ENCODE measurements at regions not wholly inside any gene's neighbourhood (a gene's known extent, or its start where the extent isn't known, plus 50 kb on each side); places are given as distances from the start of the nearest gene placed in this dataset.

- no peak for TF ChIP-seq CTCF (IDR thresholded peaks at IDR 0.05; ENCODE audit: extremely low read depth, insufficient read depth, missing control alignments)
- in situ Hi-C loops (cut with MboI; ENCODE audit: low pct_unique_long_range_greater_than_20kb, low sequenced_read_pairs, unreplicated experiment) = no loop called here
- DNase-seq (ENCODE audit: low spot score) = no peak
These were observed 227.6 kb downstream of the FGF9 start for GRCh38 chr13:21898459-21898858.

- TF ChIP-seq CTCF (IDR thresholded peaks at IDR 0.05; ENCODE audit: extremely low read depth, insufficient read depth, missing control alignments) = no peak
- DNase-seq (ENCODE audit: low spot score) = no peak
- in situ Hi-C loops (cut with MboI; ENCODE audit: low pct_unique_long_range_greater_than_20kb, low sequenced_read_pairs, unreplicated experiment) = no loop called here
These were observed 228.1 kb downstream of the FGF9 start for GRCh38 chr13:21898945-21899344.

GRCh38 chr13:21901336-21901735 lies 230.5 kb downstream of the FGF9 start:
- TF ChIP-seq CTCF (IDR thresholded peaks at IDR 0.05; ENCODE audit: extremely low read depth, insufficient read depth, missing control alignments) = no peak
- no peak for DNase-seq (ENCODE audit: low spot score)
- in situ Hi-C loops (cut with MboI; ENCODE audit: low pct_unique_long_range_greater_than_20kb, low sequenced_read_pairs, unreplicated experiment) = no loop called here

DNA sequence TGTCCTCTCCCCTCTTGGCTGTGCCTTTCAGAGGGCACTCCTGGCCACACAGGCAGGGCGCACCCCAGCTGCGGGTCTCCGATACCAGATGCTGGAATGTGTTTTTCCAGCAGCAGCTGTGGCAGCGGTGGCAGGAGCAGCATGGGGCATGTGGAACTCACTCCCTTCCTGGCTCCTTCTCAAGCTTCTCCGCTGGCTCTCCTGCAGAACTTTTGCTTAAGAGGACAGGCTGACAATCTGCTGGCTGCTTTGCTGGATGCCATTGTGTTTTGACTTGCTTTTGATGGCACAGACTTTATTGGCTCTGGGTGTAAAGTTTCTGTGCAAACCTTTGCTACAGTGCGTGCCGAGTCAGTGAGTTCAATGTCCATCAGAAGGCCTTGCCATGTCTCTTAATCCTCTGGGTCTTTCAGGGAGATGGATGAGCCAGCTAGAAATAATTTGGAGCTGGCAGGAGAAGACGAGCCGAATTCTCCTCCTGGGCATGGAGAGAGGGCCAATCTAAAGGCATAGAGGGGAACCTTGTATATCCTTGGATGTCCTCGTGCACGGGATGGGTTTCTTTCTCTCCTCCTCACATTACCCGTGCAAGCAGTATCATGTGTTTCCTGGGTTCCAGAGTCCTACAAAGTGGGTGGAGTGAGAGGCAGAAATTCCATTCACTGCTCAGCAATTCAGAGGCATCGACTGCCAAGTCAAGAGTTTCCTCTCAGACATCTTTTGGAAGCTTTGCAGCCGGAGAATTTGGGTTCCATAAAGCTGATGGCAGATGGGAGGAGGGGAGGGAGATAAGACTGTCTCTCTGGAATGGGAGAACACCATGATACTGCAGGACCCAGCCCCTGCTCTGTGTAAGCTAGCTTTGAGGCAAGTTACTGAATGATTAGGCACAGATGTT lies 231.2 kb downstream of the FGF9 start:
- no peak for TF ChIP-seq CTCF (IDR thresholded peaks at IDR 0.05; ENCODE audit: extremely low read depth, insufficient read depth, missing control alignments)
- DNase-seq (ENCODE audit: low spot score) = no peak
- in situ Hi-C loops (cut with MboI; ENCODE audit: low pct_unique_long_range_greater_than_20kb, low sequenced_read_pairs, unreplicated experiment) = no loop called here

GRCh38 chr13:21902709-21903098 lies 231.8 kb downstream of the FGF9 start:
- in situ Hi-C loops (cut with MboI; ENCODE audit: low pct_unique_long_range_greater_than_20kb, low sequenced_read_pairs, unreplicated experiment) = no loop called here
- TF ChIP-seq CTCF (IDR thresholded peaks at IDR 0.05; ENCODE audit: extremely low read depth, insufficient read depth, missing control alignments) = no peak
- no peak for DNase-seq (ENCODE audit: low spot score)

- TF ChIP-seq CTCF (IDR thresholded peaks at IDR 0.05; ENCODE audit: extremely low read depth, insufficient read depth, missing control alignments) = no peak
- DNase-seq (ENCODE audit: low spot score) = no peak
- in situ Hi-C loops (cut with MboI; ENCODE audit: low pct_unique_long_range_greater_than_20kb, low sequenced_read_pairs, unreplicated experiment) = no loop called here
These were observed 234.6 kb downstream of the FGF9 start for GRCh38 chr13:21905486-21905885.

All from GM13977 (cell line).